GM10248 (cell line): ENCODE measurements at regions not wholly inside any gene's neighbourhood (a gene's known extent, or its start where the extent isn't known, plus 50 kb on each side); places are given as distances from the start of the nearest gene placed in this dataset.
"Not testable (repeated sequence)": the region's sequence is repeated elsewhere in the genome, so short reads cannot be mapped to it uniquely, and the experiment has no call there.

ENCODE experiments used
- CTCF ChIA-PET: fragments of 300-600 bp; sonication (Branson Sonifier 250); formaldehyde crosslinking; extraction: SDS; loops from one replicate; lab custom pipeline; 2021; ENCODE audit warnings: antibody characterized with exemption; lab: Yijun Ruan, JAX
- POLR2A ChIA-PET: fragments of 350-650 bp; sonication (Branson Sonifier 250); formaldehyde crosslinking; extraction: SDS; loops from one replicate; lab custom pipeline; 2020; ENCODE audit warnings: antibody characterized with exemption; lab: Yijun Ruan, JAX
- DNase-seq: peaks from one replicate; pipeline ENCODE4 v3.0.0; 2012; ENCODE audit errors: extremely low spot score
- CTCF ChIP-seq: IDR thresholded peaks from 2 replicates; pipeline ENCODE4 v1.5.1; 2012; ENCODE audit warnings: mild to moderate bottlenecking, low read depth; ENCODE audit errors: extremely low read depth, missing control alignments, control extremely low read depth

GRCh38 chr9:13809401-13809800, 504.5 kb downstream of the NFIB start:
- no peak for DNase-seq
- ChIA-PET CTCF (interaction anchor here (1.6 kb wide), 1 partner anchor 22 kb away, joined by 3 read pairs; no protein-coding TSS in a partner anchor), POLR2A (no interaction called here)
- no peak for TF ChIP-seq CTCF

GRCh38 chr9:13807118-13807517, 506.8 kb downstream of the NFIB start:
- no peak for DNase-seq
- CTCF ChIA-PET: interaction anchor here (1.4 kb wide), 1 partner anchor 23 kb away, joined by 3 read pairs; no protein-coding TSS in a partner anchor
- TF ChIP-seq CTCF: no peak
- POLR2A ChIA-PET: no interaction called here

- ChIA-PET CTCF (interaction anchor here (1.4 kb wide), 1 partner anchor 22 kb away, joined by 3 read pairs; no protein-coding TSS in a partner anchor), POLR2A (no interaction called here)
- no peak for DNase-seq
- no peak for TF ChIP-seq CTCF
Measured at GRCh38 chr9:13806714-13807113, 507.2 kb downstream of the NFIB start.

- ChIA-PET POLR2A (no interaction called here), CTCF (no interaction called here)
- TF ChIP-seq CTCF: no peak
- no peak for DNase-seq
Measured at GRCh38 chr9:13805546-13805945, 508.4 kb downstream of the NFIB start.

- no peak for DNase-seq
- CTCF ChIA-PET: no interaction called here
- POLR2A ChIA-PET: no interaction called here
- TF ChIP-seq CTCF: no peak
Measured at GRCh38 chr9:13804532-13804931, 509.4 kb downstream of the NFIB start.

- ChIA-PET CTCF (no interaction called here), POLR2A (no interaction called here)
- no peak for DNase-seq
- no peak for TF ChIP-seq CTCF
Measured at GRCh38 chr9:13800776-13801175, 513.2 kb downstream of the NFIB start.

GRCh38 chr9:13797701-13798100, 516.2 kb downstream of the NFIB start:
- POLR2A ChIA-PET, CTCF ChIA-PET, DNase-seq: not testable (repeated sequence)
